22Rv1 (cell line): ENCODE measurements at regions not wholly inside any gene's neighbourhood (a gene's known extent, or its start where the extent isn't known, plus 50 kb on each side); places are given as distances from the start of the nearest gene placed in this dataset.

Experiments
- H3K27ac ChIP-seq: fragments of 450-650 bp; 2 replicates; pipeline ENCODE4 v1.5.1; 2017
- CTCF ChIP-seq: fragments of 450-650 bp; IDR thresholded peaks from 2 replicates; pipeline ENCODE4 v1.5.1; 2017; ENCODE audit warnings: mild to moderate bottlenecking
- ZFX ChIP-seq: fragments of 450-650 bp; IDR thresholded peaks from 2 replicates; pipeline ENCODE4 v1.6.1; 2017; ENCODE audit warnings: antibody characterized with exemption, borderline replicate concordance

GRCh38 chr16:11411059-11411550, 65.8 kb downstream of the RMI2 start:
- no peak for TF ChIP-seq ZFX
- no peak for TF ChIP-seq CTCF
- H3K27ac ChIP-seq = no peak overlapping the region

GRCh38 chr16:11412175-11412904, 67.1 kb downstream of the RMI2 start:
- H3K27ac ChIP-seq = no peak overlapping the region
- TF ChIP-seq CTCF = no peak
- TF ChIP-seq ZFX = no peak

GRCh38 chr16:11412965-11413887, 68.0 kb downstream of the RMI2 start:
- TF ChIP-seq ZFX = no peak
- TF ChIP-seq CTCF = no peak
- no peak overlapping the region for H3K27ac ChIP-seq

- H3K27ac ChIP-seq = no peak overlapping the region
- TF ChIP-seq CTCF (no peak), ZFX (no peak)
Measured at GRCh38 chr16:11413907-11414595, 68.8 kb downstream of the RMI2 start.

- no peak overlapping the region for H3K27ac ChIP-seq
Measured at GRCh38 chr16:11414815-11415775, 69.8 kb downstream of the RMI2 start.

More at GRCh38 chr16:11414815-11415775, 69.8 kb downstream of the RMI2 start:
- TF ChIP-seq CTCF = no peak
